GM21423 (cell line): ENCODE measurements at regions not wholly inside any gene's neighbourhood (a gene's known extent, or its start where the extent isn't known, plus 50 kb on each side); places are given as distances from the start of the nearest gene placed in this dataset.
"Not testable (repeated sequence)": the region's sequence is repeated elsewhere in the genome, so short reads cannot be mapped to it uniquely, and the experiment has no call there.

Experiments used
- ATAC-seq: cut with Tn5 transposase; IDR thresholded peaks from one replicate; pipeline ENCODE4 v1.9.1; 2021; ENCODE audit warnings: mild to moderate bottlenecking, moderate library complexity; ENCODE audit not compliant: unreplicated experiment

GRCh38 chr10:38209332-38209731 is 115.2 kb downstream of the ZNF37A start:
- ATAC-seq = no peak

- not testable (repeated sequence) for ATAC-seq
Observed at GRCh38 chr10:38209748-38210147, 115.6 kb downstream of the ZNF37A start.

GRCh38 chr10:38212460-38212859 is 118.3 kb downstream of the ZNF37A start:
- ATAC-seq = no peak

GRCh38 chr10:38226385-38226784 is 132.2 kb downstream of the ZNF37A start:
- no peak for ATAC-seq

- no peak for ATAC-seq
Observed at GRCh38 chr10:38228394-38228793, 134.3 kb downstream of the ZNF37A start.

GRCh38 chr10:38238479-38238878 is 144.3 kb downstream of the ZNF37A start:
- ATAC-seq = not testable (repeated sequence)

GRCh38 chr10:38242061-38242649 is 148.0 kb downstream of the ZNF37A start:
- ATAC-seq = not testable (repeated sequence)

GRCh38 chr10:38248113-38248512 is 154.0 kb downstream of the ZNF37A start:
- ATAC-seq = not testable (repeated sequence)

GRCh38 chr10:38252551-38252950 is 158.4 kb downstream of the ZNF37A start:
- not testable (repeated sequence) for ATAC-seq

- not testable (repeated sequence) for ATAC-seq
Observed at GRCh38 chr10:38267555-38267954, 173.4 kb downstream of the ZNF37A start.

GRCh38 chr10:38271031-38271430 is 176.9 kb downstream of the ZNF37A start:
- ATAC-seq = not testable (repeated sequence)

GRCh38 chr10:38274879-38275278 is 180.7 kb downstream of the ZNF37A start:
- not testable (repeated sequence) for ATAC-seq

GRCh38 chr10:38292560-38292959 is 198.4 kb downstream of the ZNF37A start:
- ATAC-seq = not testable (repeated sequence)

GRCh38 chr10:38310111-38310510 is 216.0 kb downstream of the ZNF37A start:
- not testable (repeated sequence) for ATAC-seq

- ATAC-seq = not testable (repeated sequence)
Observed at GRCh38 chr10:38315090-38315805, 221.1 kb downstream of the ZNF37A start.

GRCh38 chr10:38321393-38321792 is 227.3 kb downstream of the ZNF37A start:
- ATAC-seq = not testable (repeated sequence)

GRCh38 chr10:38330306-38330705 is 236.2 kb downstream of the ZNF37A start:
- ATAC-seq = not testable (repeated sequence)

GRCh38 chr10:38331106-38331505 is 237.0 kb downstream of the ZNF37A start:
- ATAC-seq = not testable (repeated sequence)

- ATAC-seq = not testable (repeated sequence)
Observed at GRCh38 chr10:38333699-38334098, 239.6 kb downstream of the ZNF37A start.

- not testable (repeated sequence) for ATAC-seq
Observed at GRCh38 chr10:38350645-38351044, 256.5 kb downstream of the ZNF37A start.

GRCh38 chr10:38354410-38354809 is 260.3 kb downstream of the ZNF37A start:
- not testable (repeated sequence) for ATAC-seq

- ATAC-seq = peak; percentile 99
Observed at GRCh38 chr10:38355911-38356526, 261.9 kb downstream of the ZNF37A start.
